Activated B cell treated with CpG ODN at 0.5 μM for 24 hours (primary cell): ENCODE measurements at regions not wholly inside any gene's neighbourhood (a gene's known extent, or its start where the extent isn't known, plus 50 kb on each side); places are given as distances from the start of the nearest gene placed in this dataset.

Source experiments
- ATAC-seq: fragments of 200-7000 bp; cut with Tn5 transposase; one replicate; pipeline ENCODE4 v1.10.0; 2021; ENCODE audit warnings: low read depth, mild to moderate bottlenecking, moderate library complexity
- CTCF ChIA-PET: fragments of 350-600 bp; sonication (Branson Sonifier 250); formaldehyde crosslinking; loops from one replicate; lab custom pipeline; 2021; ENCODE audit warnings: antibody characterized with exemption; lab: Charles Lee
- POLR2A ChIA-PET: fragments of 350-600 bp; sonication (Branson Sonifier 250); formaldehyde crosslinking; loops from one replicate; lab custom pipeline; 2021; ENCODE audit warnings: antibody characterized with exemption; lab: Charles Lee
- DNase-seq: peaks from one replicate; pipeline ENCODE4 v3.0.0; 2022
- H3K27ac Mint-ChIP-seq: one replicate; pipeline ENCODE4 v1.8.0; 2020; ENCODE audit warnings: mixed read lengths
- H3K27me3 Mint-ChIP-seq: one replicate; pipeline ENCODE4 v1.8.0; 2021; ENCODE audit warnings: mixed read lengths
- H3K36me3 Mint-ChIP-seq: one replicate; pipeline ENCODE4 v1.8.0; 2021; ENCODE audit warnings: low read depth, mixed read lengths
- H3K4me1 Mint-ChIP-seq: one replicate; pipeline ENCODE4 v1.8.0; 2021; ENCODE audit warnings: mixed read lengths
- H3K4me3 Mint-ChIP-seq: one replicate; pipeline ENCODE4 v1.8.0; 2020; ENCODE audit warnings: mild to moderate bottlenecking, mixed read lengths
- H3K9me3 Mint-ChIP-seq: one replicate; pipeline ENCODE4 v1.8.0; 2020; ENCODE audit warnings: mixed read lengths
- CTCF ChIP-seq: fragments of 200-600 bp; IDR thresholded peaks from one replicate; pipeline ENCODE4 v1.8.0; 2022; ENCODE audit warnings: antibody characterized with exemption, mild to moderate bottlenecking
- intact Hi-C: fragments of 100-400 bp; cut with micrococcal nuclease; formaldehyde crosslinking; loops from one replicate; pipeline ENCODE4 v1.15.1; 2024

GRCh38 chr7:113659416-113659815 is 259.4 kb downstream of the PPP1R3A start:
- CTCF ChIA-PET, result no interaction called here
- DNase-seq (no peak), ATAC-seq (no peak)
- Mint-ChIP-seq H3K27ac (no peak overlapping the region), H3K4me3 (no peak overlapping the region), H3K9me3 (no peaks in the 10 kb centered on the region), H3K4me1 (no peaks in the 10 kb centered on the region), H3K27me3 (no peaks in the 10 kb centered on the region), H3K36me3 (no peaks in the 10 kb centered on the region)
- no peak for TF ChIP-seq CTCF
- POLR2A ChIA-PET, result no interaction called here
- intact Hi-C loops, result no loop called here

DNA sequence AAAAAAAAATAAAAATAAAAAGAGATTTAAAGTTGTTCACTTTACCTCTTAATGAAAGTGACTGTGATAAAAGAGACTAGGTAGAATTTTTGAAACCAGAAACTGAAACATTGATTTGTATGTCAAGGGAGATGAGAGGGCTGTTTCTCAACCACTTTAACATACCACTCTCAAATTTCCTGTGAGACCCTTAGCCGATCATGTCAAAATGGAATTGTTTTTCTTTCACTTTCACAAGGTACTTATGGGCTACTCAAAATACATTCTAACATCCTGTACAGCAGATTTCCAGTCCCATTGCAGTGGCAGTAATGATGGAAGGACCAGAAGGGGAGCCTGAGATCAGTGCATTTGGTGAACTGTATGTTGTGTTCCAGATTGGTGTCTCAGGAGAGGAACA is 261.2 kb downstream of the PPP1R3A start:
- DNase-seq (no peak), ATAC-seq (no peak)
- TF ChIP-seq CTCF, result no peak
- Mint-ChIP-seq H3K9me3 (no peaks in the 10 kb centered on the region), H3K36me3 (no peaks in the 10 kb centered on the region), H3K4me1 (no peaks in the 10 kb centered on the region), H3K27me3 (no peaks in the 10 kb centered on the region), H3K4me3 (no peak overlapping the region), H3K27ac (no peak overlapping the region)
- ChIA-PET POLR2A (no interaction called here), CTCF (no interaction called here)
- intact Hi-C loops, result no loop called here

DNA sequence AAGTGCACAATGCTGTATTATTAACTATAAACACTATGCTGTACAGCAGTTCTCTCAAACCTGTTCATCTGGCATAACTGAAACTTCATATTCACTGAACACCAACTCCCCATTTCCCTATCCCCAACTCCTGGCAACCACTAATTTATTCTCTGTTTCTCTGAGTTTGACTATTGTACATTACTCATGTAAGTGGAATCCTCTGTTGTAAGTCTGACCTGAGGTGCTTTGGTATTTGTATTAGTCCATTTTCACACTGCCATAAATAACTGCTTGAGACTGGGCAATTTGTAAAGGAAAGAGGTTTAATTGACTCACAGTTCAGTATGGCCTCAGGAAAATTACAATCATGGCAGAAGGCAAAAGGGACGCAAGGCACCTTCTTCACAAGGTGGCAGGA is 266.3 kb downstream of the PPP1R3A start:
- no peaks in the 10 kb centered on the region for H3K27me3 Mint-ChIP-seq
- H3K9me3 Mint-ChIP-seq, result no peaks in the 10 kb centered on the region
- POLR2A ChIA-PET, result no interaction called here
- intact Hi-C loops, result no loop called here
- CTCF ChIA-PET, result no interaction called here
- H3K4me1 Mint-ChIP-seq, result no peaks in the 10 kb centered on the region
- H3K27ac Mint-ChIP-seq, result no peak overlapping the region
- H3K4me3 Mint-ChIP-seq, result no peak overlapping the region
- no peak for TF ChIP-seq CTCF
- no peak for DNase-seq
- no peak for ATAC-seq
- no peaks in the 10 kb centered on the region for H3K36me3 Mint-ChIP-seq

DNA sequence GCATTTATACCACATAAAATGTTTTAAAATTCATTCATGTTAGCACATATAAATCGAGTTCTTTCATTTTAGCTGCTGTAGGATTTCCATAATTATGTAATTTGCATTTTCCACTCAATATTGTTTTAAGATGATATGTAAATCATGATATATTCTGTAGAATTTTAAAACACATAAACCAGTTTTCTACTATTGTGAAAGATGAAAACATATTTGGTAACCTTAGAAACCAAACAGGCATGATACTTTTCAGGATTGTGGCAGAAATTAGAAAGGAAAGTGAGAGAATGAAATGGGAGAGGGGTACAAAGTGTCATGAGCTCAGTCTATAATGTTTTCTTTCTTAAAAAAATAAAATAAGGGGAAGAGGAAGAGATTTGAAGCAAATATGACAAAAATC is 269.3 kb downstream of the PPP1R3A start:
- Mint-ChIP-seq H3K27me3 (no peaks in the 10 kb centered on the region), H3K36me3 (no peaks in the 10 kb centered on the region), H3K4me3 (no peak overlapping the region), H3K4me1 (no peaks in the 10 kb centered on the region), H3K27ac (no peak overlapping the region), H3K9me3 (no peaks in the 10 kb centered on the region)
- DNase-seq (no peak), ATAC-seq (no peak)
- ChIA-PET CTCF (no interaction called here), POLR2A (no interaction called here)
- intact Hi-C loops, result no loop called here
- TF ChIP-seq CTCF, result no peak

- Mint-ChIP-seq H3K27ac (no peak overlapping the region), H3K36me3 (no peaks in the 10 kb centered on the region), H3K9me3 (no peaks in the 10 kb centered on the region), H3K4me3 (no peak overlapping the region), H3K4me1 (no peaks in the 10 kb centered on the region), H3K27me3 (no peaks in the 10 kb centered on the region)
- no peak for TF ChIP-seq CTCF
- CTCF ChIA-PET, result no interaction called here
- DNase-seq, result no peak
- intact Hi-C loops, result no loop called here
- POLR2A ChIA-PET, result no interaction called here
- no peak for ATAC-seq
Measured at GRCh38 chr7:113639221-113639620, 279.6 kb downstream of the PPP1R3A start.
